Astrocyte (in vitro differentiated cells and primary cell): ENCODE measurements at regions not wholly inside any gene's neighbourhood (a gene's known extent, or its start where the extent isn't known, plus 50 kb on each side); places are given as distances from the start of the nearest gene placed in this dataset.

Experiments used
- CTCF ChIP-seq: IDR thresholded peaks from 2 replicates; pipeline ENCODE4 v1.5.1; 2011; ENCODE audit warnings: low read depth, mild to moderate bottlenecking, inconsistent platforms, low read length, moderate library complexity; ENCODE audit not compliant: insufficient read depth
- EZH2 ChIP-seq: IDR thresholded peaks from 2 replicates; pipeline ENCODE4 v1.6.1; 2012; ENCODE audit warnings: mild to moderate bottlenecking, low read length, inconsistent platforms; ENCODE audit not compliant: insufficient read depth

DNA sequence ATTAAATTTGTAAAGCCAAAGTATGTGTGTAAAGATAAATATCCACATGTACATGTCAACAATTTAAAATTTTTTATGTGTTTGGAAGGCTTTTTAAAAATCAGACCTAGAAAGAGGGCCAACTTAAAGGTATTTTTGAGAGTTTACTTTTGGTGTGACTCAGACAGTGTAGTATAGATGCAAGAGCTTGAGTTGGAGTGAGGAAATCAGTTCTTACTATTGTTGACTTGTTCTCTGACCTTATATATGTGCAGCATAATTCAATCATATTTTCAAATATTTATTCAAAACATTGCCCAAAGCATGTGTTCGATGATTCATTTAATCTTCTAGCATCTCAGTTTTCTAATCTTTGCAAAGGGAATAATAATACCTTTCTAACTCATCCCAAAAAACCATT lies 243.7 kb upstream of the PRKCQ start:
- no peak for TF ChIP-seq CTCF
- TF ChIP-seq EZH2, result no peak
